HepG2 (cell line): ENCODE measurements at regions not wholly inside any gene's neighbourhood (a gene's known extent, or its start where the extent isn't known, plus 50 kb on each side); places are given as distances from the start of the nearest gene placed in this dataset.

ENCODE experiments used
- ATAC-seq: fragments of 200-7000 bp; cut with Tn5 transposase; 3 replicates; pipeline ENCODE4 v1.9.1; 2020; ENCODE audit warnings: mild to moderate bottlenecking, moderate library complexity
- BruUV-seq: library from RNA; stranded (reverse); fragments of 400-500 nt; replicated peaks from 2 replicates; lab custom pipeline; 2021; lab: Mats Ljungman, UMichigan
- CTCF ChIA-PET: fragments of 300-600 bp; formaldehyde crosslinking; extraction: SDS; loops from one replicate; lab custom pipeline; 2021; ENCODE audit warnings: low total read pairs, inconsistent platforms, low intra/inter-chr PET ratio; lab: Yijun Ruan, JAX
- POLR2A ChIA-PET: fragments of 350-600 bp; sonication (Branson Sonifier 250); formaldehyde crosslinking; loops from one replicate; lab custom pipeline; 2020; ENCODE audit warnings: antibody characterized with exemption, inconsistent platforms; lab: Yijun Ruan, JAX
- DNase-seq: peaks from one replicate; pipeline ENCODE4 v3.0.0-alpha.2; 2015; ENCODE audit warnings: low spot score
- FAIRE-seq: peaks from 3 replicates; lab custom pipeline; 2011; peaks lifted over from hg19 to GRCh38; lab: Jason Lieb, UNC
- H2AFZ ChIP-seq: one replicate; pipeline ENCODE4 v1.6.1; 2011; ENCODE audit warnings: low read length, inconsistent platforms
- H3K27ac ChIP-seq: fragments of 300-600 bp; 3 replicates; pipeline ENCODE4 v1.8.0; 2011; ENCODE audit warnings: mixed run types, mild to moderate bottlenecking, mixed read lengths, low read length, inconsistent platforms; ENCODE audit not compliant: insufficient read depth; ENCODE audit errors: extremely low read length
- H3K27me3 ChIP-seq, 2 experiments: fragments of 200-600 bp in 1 of 2; 2 replicates in 1 of 2; 3 replicates in 1 of 2; pipeline versions ENCODE4 v1.6.0 to v1.8.0; 2011; ENCODE audit warnings: low read length in 2 of 2, mild to moderate bottlenecking in 2 of 2, moderate library complexity in 2 of 2, inconsistent platforms in 1 of 2; ENCODE audit not compliant: insufficient read depth in 2 of 2, control insufficient read depth in 1 of 2
- H3K36me3 ChIP-seq, 2 experiments: fragments of 200-600 bp in 1 of 2; replicated peaks in 1 of 2; 2 replicates in 1 of 2; 3 replicates in 1 of 2; pipeline versions ENCODE4 v1.5.1 to v1.8.0; 2011; ENCODE audit warnings: low read length in 2 of 2, inconsistent platforms in 1 of 2; ENCODE audit not compliant: insufficient read depth in 2 of 2, control insufficient read depth in 1 of 2
- H3K4me1 ChIP-seq: 2 replicates; pipeline ENCODE4 v1.5.1; 2012; ENCODE audit warnings: low read length, inconsistent platforms; ENCODE audit not compliant: insufficient read depth
- H3K4me2 ChIP-seq: 2 replicates; pipeline ENCODE4 v1.6.0; 2011; ENCODE audit warnings: low read depth, low read length, inconsistent platforms
- H3K4me3 ChIP-seq, 3 experiments: fragments of 200-600 bp in 1 of 3; sonication (generic), shearing (Covaris generic) in 1 of 3; replicated peaks in 1 of 3; 2 replicates each; pipeline ENCODE4 v1.5.1; 2011 to 2016; ENCODE audit warnings: low read length in 3 of 3, inconsistent platforms in 2 of 3, low read depth in 2 of 3, mild to moderate bottlenecking in 2 of 3, control low read depth in 1 of 3, mixed read lengths in 1 of 3; ENCODE audit not compliant: insufficient read depth in 1 of 3
- H3K79me2 ChIP-seq: one replicate; pipeline ENCODE4 v1.6.1; 2011; ENCODE audit warnings: low read length, inconsistent platforms; ENCODE audit not compliant: insufficient read depth
- H3K9ac ChIP-seq: 2 replicates; pipeline ENCODE4 v1.6.0; 2011; ENCODE audit warnings: mild to moderate bottlenecking, low read depth, low read length, inconsistent platforms; ENCODE audit not compliant: insufficient read depth
- H3K9me3 ChIP-seq: 2 replicates; pipeline ENCODE4 v1.5.1; 2012; ENCODE audit warnings: mild to moderate bottlenecking, low read length
- H4K20me1 ChIP-seq: 2 replicates; pipeline ENCODE4 v1.6.0; 2011; ENCODE audit warnings: inconsistent platforms, mild to moderate bottlenecking, low read length, moderate library complexity; ENCODE audit not compliant: insufficient read depth
- ADNP ChIP-seq: sonication (generic); formaldehyde crosslinking; IDR thresholded peaks from 2 replicates; pipeline ENCODE4 v1.4.0; 2020; ENCODE audit warnings: missing genetic modification reagents
- ARNT ChIP-seq: fragments of 450-650 bp; IDR thresholded peaks from 2 replicates; pipeline ENCODE4 v1.6.1; 2017
- CAMTA2 ChIP-seq: sonication (generic); formaldehyde crosslinking; IDR thresholded peaks from 2 replicates; pipeline ENCODE4 v1.4.0; 2020; ENCODE audit warnings: mild to moderate bottlenecking, missing genetic modification reagents, borderline replicate concordance
- DNMT3B ChIP-seq: conservative IDR thresholded peaks from 2 replicates; pipeline ENCODE4 v1.6.1; 2016; ENCODE audit warnings: missing biosample characterization, control low read depth
- MTA3 ChIP-seq: sonication (generic); formaldehyde crosslinking; IDR thresholded peaks from 2 replicates; pipeline ENCODE4 v1.4.0; 2020; ENCODE audit warnings: missing genetic modification reagents
- POLR2AphosphoS2 ChIP-seq: IDR thresholded peaks from 2 replicates; pipeline ENCODE4 v1.6.1; 2011; ENCODE audit warnings: low read depth, low read length, improper control_type of control experiment
- REPIN1 ChIP-seq: sonication (generic); formaldehyde crosslinking; IDR thresholded peaks from 2 replicates; pipeline ENCODE4 v1.8.0; 2022; ENCODE audit warnings: missing genetic modification reagents, low read depth, mild to moderate bottlenecking, borderline replicate concordance
- SMAD9 ChIP-seq: sonication (generic); formaldehyde crosslinking; IDR thresholded peaks from 2 replicates; pipeline ENCODE4 v1.5.1; 2020; ENCODE audit warnings: mild to moderate bottlenecking, missing genetic modification reagents
- YEATS4 ChIP-seq: sonication (generic); formaldehyde crosslinking; IDR thresholded peaks from 2 replicates; pipeline ENCODE4 v1.4.0; 2020; ENCODE audit warnings: missing genetic modification reagents, borderline replicate concordance
- ZFX ChIP-seq: sonication (generic); formaldehyde crosslinking; IDR thresholded peaks from 2 replicates; pipeline ENCODE4 v1.4.0; 2020; ENCODE audit warnings: mild to moderate bottlenecking, low read depth, missing genetic modification reagents, moderate library complexity
- ZNF10 ChIP-seq: sonication (generic); formaldehyde crosslinking; IDR thresholded peaks from 2 replicates; pipeline ENCODE4 v1.4.0; 2020; ENCODE audit warnings: mild to moderate bottlenecking, low read depth, missing genetic modification reagents, borderline replicate concordance
- ZNF609 ChIP-seq: sonication (generic); formaldehyde crosslinking; IDR thresholded peaks from 2 replicates; pipeline ENCODE4 v1.4.0; 2020; ENCODE audit warnings: mild to moderate bottlenecking, missing genetic modification reagents, borderline replicate concordance
- WGBS: methylation state at CpG from one replicate; pipeline ENCODE4 v1.1.6; 2017; ENCODE audit warnings: low lambda C conversion rate; 5-methylcytosine and 5-hydroxymethylcytosine counted together
- in situ Hi-C: cut with HindIII; loops from 2 replicates; pipeline ENCODE4 v1.10.0; 2017; ENCODE audit warnings: low pct_unique_long_range_greater_than_20kb; ENCODE audit not compliant: extremely low pct_ligation_motif_present
- intact Hi-C: fragments of 100-400 bp; cut with micrococcal nuclease; formaldehyde crosslinking; loops from one replicate; pipeline ENCODE4 v1.10.0; 2022; ENCODE audit not compliant: unreplicated experiment
- TF ChIP-seq, protein P1 (sequence below): sonication (generic); formaldehyde crosslinking; IDR thresholded peaks from 2 replicates; pipeline ENCODE4 v1.4.0; 2020; ENCODE audit warnings: missing genetic modification reagents, mild to moderate bottlenecking, borderline replicate concordance
- TF ChIP-seq, protein P2 (sequence below): sonication (generic); formaldehyde crosslinking; IDR thresholded peaks from 2 replicates; pipeline ENCODE4 v1.4.0; 2020; ENCODE audit warnings: missing genetic modification reagents, borderline replicate concordance

GRCh38 chr20:58058421-58059259, 169.8 kb downstream of the ANKRD60 start:
- no peaks in the 10 kb centered on the region for H3K79me2 ChIP-seq
- no peak for ATAC-seq
- no peaks in the 10 kb centered on the region for H3K4me1 ChIP-seq
- H3K4me3 ChIP-seq, result no peak overlapping the region
- intact Hi-C loops (no loop called here), in situ Hi-C loops (no loop called here)
- no peak overlapping the region for H3K9ac ChIP-seq
- BruUV-seq, result no TSS peak
- 20% methylated on average over 8 of the region's 8 CpGs for WGBS
- peaks cover 0 to 4% of the 10 kb centered on the region in 2 experiments; a peak in 2 of 5 replicates for H3K27me3 ChIP-seq
- ChIA-PET POLR2A (no interaction called here), CTCF (no interaction called here)
- no peak overlapping the region for H3K4me2 ChIP-seq
- no peak overlapping the region for H2AFZ ChIP-seq
- no peak for FAIRE-seq
- H3K27ac ChIP-seq, result no peak overlapping the region
- no peak for DNase-seq
- H4K20me1 ChIP-seq, result no peaks in the 10 kb centered on the region
- H3K36me3 ChIP-seq, result no peaks in the 10 kb centered on the region
- peaks cover 10% of the 10 kb centered on the region for H3K9me3 ChIP-seq
- TF ChIP-seq CAMTA2 (CRISPR knock-in tag), result no peak
- TF ChIP-seq ZNF609, result no peak
- TF ChIP-seq, protein P1, sequence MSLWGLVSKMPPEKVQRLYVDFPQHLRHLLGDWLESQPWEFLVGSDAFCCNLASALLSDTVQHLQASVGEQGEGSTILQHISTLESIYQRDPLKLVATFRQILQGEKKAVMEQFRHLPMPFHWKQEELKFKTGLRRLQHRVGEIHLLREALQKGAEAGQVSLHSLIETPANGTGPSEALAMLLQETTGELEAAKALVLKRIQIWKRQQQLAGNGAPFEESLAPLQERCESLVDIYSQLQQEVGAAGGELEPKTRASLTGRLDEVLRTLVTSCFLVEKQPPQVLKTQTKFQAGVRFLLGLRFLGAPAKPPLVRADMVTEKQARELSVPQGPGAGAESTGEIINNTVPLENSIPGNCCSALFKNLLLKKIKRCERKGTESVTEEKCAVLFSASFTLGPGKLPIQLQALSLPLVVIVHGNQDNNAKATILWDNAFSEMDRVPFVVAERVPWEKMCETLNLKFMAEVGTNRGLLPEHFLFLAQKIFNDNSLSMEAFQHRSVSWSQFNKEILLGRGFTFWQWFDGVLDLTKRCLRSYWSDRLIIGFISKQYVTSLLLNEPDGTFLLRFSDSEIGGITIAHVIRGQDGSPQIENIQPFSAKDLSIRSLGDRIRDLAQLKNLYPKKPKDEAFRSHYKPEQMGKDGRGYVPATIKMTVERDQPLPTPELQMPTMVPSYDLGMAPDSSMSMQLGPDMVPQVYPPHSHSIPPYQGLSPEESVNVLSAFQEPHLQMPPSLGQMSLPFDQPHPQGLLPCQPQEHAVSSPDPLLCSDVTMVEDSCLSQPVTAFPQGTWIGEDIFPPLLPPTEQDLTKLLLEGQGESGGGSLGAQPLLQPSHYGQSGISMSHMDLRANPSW, result no peak
- no peak for TF ChIP-seq ARNT
- TF ChIP-seq POLR2AphosphoS2, result no peak
- no peak for TF ChIP-seq REPIN1 (CRISPR knock-in tag)
- TF ChIP-seq DNMT3B (CRISPR knock-in tag), result no peak
- no peak for TF ChIP-seq ZNF10 (CRISPR knock-in tag)
- no peak for TF ChIP-seq SMAD9 (CRISPR knock-in tag)
- TF ChIP-seq ADNP (CRISPR knock-in tag), result no peak
- TF ChIP-seq, protein P2, sequence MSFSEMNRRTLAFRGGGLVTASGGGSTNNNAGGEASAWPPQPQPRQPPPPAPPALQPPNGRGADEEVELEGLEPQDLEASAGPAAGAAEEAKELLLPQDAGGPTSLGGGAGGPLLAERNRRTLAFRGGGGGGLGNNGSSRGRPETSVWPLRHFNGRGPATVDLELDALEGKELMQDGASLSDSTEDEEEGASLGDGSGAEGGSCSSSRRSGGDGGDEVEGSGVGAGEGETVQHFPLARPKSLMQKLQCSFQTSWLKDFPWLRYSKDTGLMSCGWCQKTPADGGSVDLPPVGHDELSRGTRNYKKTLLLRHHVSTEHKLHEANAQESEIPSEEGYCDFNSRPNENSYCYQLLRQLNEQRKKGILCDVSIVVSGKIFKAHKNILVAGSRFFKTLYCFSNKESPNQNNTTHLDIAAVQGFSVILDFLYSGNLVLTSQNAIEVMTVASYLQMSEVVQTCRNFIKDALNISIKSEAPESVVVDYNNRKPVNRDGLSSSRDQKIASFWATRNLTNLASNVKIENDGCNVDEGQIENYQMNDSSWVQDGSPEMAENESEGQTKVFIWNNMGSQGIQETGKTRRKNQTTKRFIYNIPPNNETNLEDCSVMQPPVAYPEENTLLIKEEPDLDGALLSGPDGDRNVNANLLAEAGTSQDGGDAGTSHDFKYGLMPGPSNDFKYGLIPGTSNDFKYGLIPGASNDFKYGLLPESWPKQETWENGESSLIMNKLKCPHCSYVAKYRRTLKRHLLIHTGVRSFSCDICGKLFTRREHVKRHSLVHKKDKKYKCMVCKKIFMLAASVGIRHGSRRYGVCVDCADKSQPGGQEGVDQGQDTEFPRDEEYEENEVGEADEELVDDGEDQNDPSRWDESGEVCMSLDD (CRISPR knock-in tag), result no peak
- TF ChIP-seq ZFX, result no peak
- no peak for TF ChIP-seq MTA3
- TF ChIP-seq YEATS4 (CRISPR knock-in tag), result no peak
